SK-N-SH treated with all-trans-retinoic acid at 6 μM for 48 hours (cell line): ENCODE measurements at regions not wholly inside any gene's neighbourhood (a gene's known extent, or its start where the extent isn't known, plus 50 kb on each side); places are given as distances from the start of the nearest gene placed in this dataset.

ENCODE experiments used
- ATAC-seq: fragments of 200-7000 bp; cut with Tn5 transposase; 3 replicates; pipeline ENCODE4 v1.9.1; 2020; ENCODE audit warnings: mild to moderate bottlenecking, moderate library complexity
- BACH2 ChIP-seq: fragments of 250-450 bp; sonication (Bioruptor Pico); IDR thresholded peaks from 2 replicates; pipeline ENCODE4 v1.9.0; 2021; ENCODE audit warnings: mild to moderate bottlenecking, borderline replicate concordance
- CREB5 ChIP-seq: fragments of 250-450 bp; sonication (Bioruptor Pico); IDR thresholded peaks from 2 replicates; pipeline ENCODE4 v1.5.1; 2020; ENCODE audit warnings: low read depth, mild to moderate bottlenecking, moderate library complexity
- CSDC2 ChIP-seq: fragments of 250-450 bp; sonication (Bioruptor Pico); IDR thresholded peaks from 2 replicates; pipeline ENCODE4 v1.5.0; 2020; ENCODE audit warnings: mild to moderate bottlenecking, moderate library complexity
- ISL1 ChIP-seq: fragments of 250-450 bp; sonication (Bioruptor Pico); IDR thresholded peaks from 2 replicates; pipeline ENCODE4 v2.1.2; 2022; ENCODE audit warnings: mild to moderate bottlenecking, moderate library complexity
- OSR1 ChIP-seq: fragments of 250-450 bp; sonication (Bioruptor Pico); IDR thresholded peaks from 2 replicates; pipeline ENCODE4 v1.8.0; 2022; ENCODE audit warnings: moderate library complexity, mild to moderate bottlenecking, inconsistent platforms
- PPARA ChIP-seq: fragments of 250-450 bp; sonication (Bioruptor Pico); IDR thresholded peaks from 2 replicates; pipeline ENCODE4 v1.5.0; 2020; ENCODE audit warnings: mild to moderate bottlenecking, borderline replicate concordance
- RARB ChIP-seq: fragments of 250-450 bp; sonication (Bioruptor Pico); IDR thresholded peaks from 2 replicates; pipeline ENCODE4 v1.8.0; 2021; ENCODE audit warnings: mild to moderate bottlenecking, moderate library complexity
- SNAI2 ChIP-seq: fragments of 250-450 bp; sonication (Bioruptor Pico); IDR thresholded peaks from 2 replicates; pipeline ENCODE4 v1.5.0; 2020; ENCODE audit warnings: mild to moderate bottlenecking, moderate library complexity
- TCF4 ChIP-seq: fragments of 250-450 bp; sonication (Bioruptor Pico); IDR thresholded peaks from 2 replicates; pipeline ENCODE4 v1.8.0; 2021; ENCODE audit warnings: mild to moderate bottlenecking, moderate library complexity, borderline replicate concordance
- TOX ChIP-seq: fragments of 250-450 bp; sonication (Bioruptor Pico); IDR thresholded peaks from 2 replicates; pipeline ENCODE4 v1.8.0; 2021; ENCODE audit warnings: mild to moderate bottlenecking, moderate library complexity, borderline replicate concordance
- ZC3H10 ChIP-seq: fragments of 250-450 bp; sonication (Bioruptor Pico); IDR thresholded peaks from 2 replicates; pipeline ENCODE4 v1.5.1; 2021; ENCODE audit warnings: mild to moderate bottlenecking, moderate library complexity
- ZFP3 ChIP-seq: fragments of 250-450 bp; sonication (Bioruptor Pico); IDR thresholded peaks from 2 replicates; pipeline ENCODE4 v1.5.0; 2020; ENCODE audit warnings: mild to moderate bottlenecking, moderate library complexity
- ZFP30 ChIP-seq: fragments of 450-650 bp; formaldehyde crosslinking; IDR thresholded peaks from 2 replicates; pipeline ENCODE4 v1.5.0; 2022; ENCODE audit warnings: mild to moderate bottlenecking, moderate library complexity
- ZNF565 ChIP-seq: fragments of 450-650 bp; formaldehyde crosslinking; conservative IDR thresholded peaks from 2 replicates; pipeline ENCODE4 v1.5.0; 2020; ENCODE audit warnings: low read depth, mild to moderate bottlenecking, moderate library complexity
- ZNF70 ChIP-seq: fragments of 450-650 bp; formaldehyde crosslinking; IDR thresholded peaks from 2 replicates; pipeline ENCODE4 v1.5.0; 2020; ENCODE audit warnings: mild to moderate bottlenecking, moderate library complexity
- ZNF8 ChIP-seq: fragments of 450-650 bp; formaldehyde crosslinking; IDR thresholded peaks from 2 replicates; pipeline ENCODE4 v1.5.0; 2020; ENCODE audit warnings: mild to moderate bottlenecking, moderate library complexity
- TF ChIP-seq, protein P1 (sequence below): fragments of 250-450 bp; sonication (Bioruptor Pico); IDR thresholded peaks from 2 replicates; pipeline ENCODE4 v1.5.1; 2021; ENCODE audit warnings: mild to moderate bottlenecking, moderate library complexity
- TF ChIP-seq, protein P2 (sequence below): fragments of 250-450 bp; sonication (Bioruptor Pico); IDR thresholded peaks from 2 replicates; pipeline ENCODE4 v1.8.0; 2020; ENCODE audit warnings: mild to moderate bottlenecking, moderate library complexity, borderline replicate concordance
- TF ChIP-seq, protein P3 (sequence below): fragments of 250-450 bp; sonication (Bioruptor Pico); IDR thresholded peaks from 2 replicates; pipeline ENCODE4 v1.8.0; 2021; ENCODE audit warnings: low read depth, mild to moderate bottlenecking, moderate library complexity, borderline replicate concordance
- TF ChIP-seq, protein P4 (sequence below): fragments of 250-450 bp; sonication (Bioruptor Pico); IDR thresholded peaks from 2 replicates; pipeline ENCODE4 v1.5.0; 2020; ENCODE audit warnings: mild to moderate bottlenecking, moderate library complexity

DNA sequence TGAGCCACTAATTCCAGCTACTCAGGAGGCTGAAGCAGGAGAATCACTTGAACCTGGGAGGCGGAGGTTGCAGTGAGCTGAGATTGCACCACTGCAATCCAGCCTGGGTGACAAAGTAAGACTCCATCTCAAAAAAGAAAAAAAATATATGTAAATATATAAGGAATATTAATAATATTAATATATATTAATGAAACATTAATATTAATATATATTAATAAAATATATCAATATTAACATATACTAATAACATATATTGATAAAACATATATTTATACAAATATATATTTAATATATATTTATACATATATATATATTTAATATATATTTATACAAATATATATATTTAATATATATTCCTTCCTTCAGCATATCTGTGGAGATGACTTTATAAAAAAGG lies 338.0 kb downstream of the NPIPA8 start:
- TF ChIP-seq, protein P1, sequence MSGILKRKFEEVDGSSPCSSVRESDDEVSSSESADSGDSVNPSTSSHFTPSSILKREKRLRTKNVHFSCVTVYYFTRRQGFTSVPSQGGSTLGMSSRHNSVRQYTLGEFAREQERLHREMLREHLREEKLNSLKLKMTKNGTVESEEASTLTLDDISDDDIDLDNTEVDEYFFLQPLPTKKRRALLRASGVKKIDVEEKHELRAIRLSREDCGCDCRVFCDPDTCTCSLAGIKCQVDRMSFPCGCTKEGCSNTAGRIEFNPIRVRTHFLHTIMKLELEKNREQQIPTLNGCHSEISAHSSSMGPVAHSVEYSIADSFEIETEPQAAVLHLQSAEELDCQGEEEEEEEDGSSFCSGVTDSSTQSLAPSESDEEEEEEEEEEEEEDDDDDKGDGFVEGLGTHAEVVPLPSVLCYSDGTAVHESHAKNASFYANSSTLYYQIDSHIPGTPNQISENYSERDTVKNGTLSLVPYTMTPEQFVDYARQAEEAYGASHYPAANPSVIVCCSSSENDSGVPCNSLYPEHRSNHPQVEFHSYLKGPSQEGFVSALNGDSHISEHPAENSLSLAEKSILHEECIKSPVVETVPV (CRISPR knock-in tag) = no peak
- TF ChIP-seq CSDC2 (CRISPR knock-in tag) (no peak), ZC3H10 (CRISPR knock-in tag) (no peak), TCF4 (CRISPR knock-in tag) (no peak), TOX (no peak), RARB (CRISPR knock-in tag) (no peak), ISL1 (CRISPR knock-in tag) (no peak), ZNF70 (CRISPR knock-in tag) (no peak), OSR1 (no peak), PPARA (CRISPR knock-in tag) (no peak), SNAI2 (CRISPR knock-in tag) (no peak), ZFP30 (CRISPR knock-in tag) (no peak), BACH2 (CRISPR knock-in tag) (no peak), ZNF565 (CRISPR knock-in tag) (no peak)
- TF ChIP-seq, protein P2, sequence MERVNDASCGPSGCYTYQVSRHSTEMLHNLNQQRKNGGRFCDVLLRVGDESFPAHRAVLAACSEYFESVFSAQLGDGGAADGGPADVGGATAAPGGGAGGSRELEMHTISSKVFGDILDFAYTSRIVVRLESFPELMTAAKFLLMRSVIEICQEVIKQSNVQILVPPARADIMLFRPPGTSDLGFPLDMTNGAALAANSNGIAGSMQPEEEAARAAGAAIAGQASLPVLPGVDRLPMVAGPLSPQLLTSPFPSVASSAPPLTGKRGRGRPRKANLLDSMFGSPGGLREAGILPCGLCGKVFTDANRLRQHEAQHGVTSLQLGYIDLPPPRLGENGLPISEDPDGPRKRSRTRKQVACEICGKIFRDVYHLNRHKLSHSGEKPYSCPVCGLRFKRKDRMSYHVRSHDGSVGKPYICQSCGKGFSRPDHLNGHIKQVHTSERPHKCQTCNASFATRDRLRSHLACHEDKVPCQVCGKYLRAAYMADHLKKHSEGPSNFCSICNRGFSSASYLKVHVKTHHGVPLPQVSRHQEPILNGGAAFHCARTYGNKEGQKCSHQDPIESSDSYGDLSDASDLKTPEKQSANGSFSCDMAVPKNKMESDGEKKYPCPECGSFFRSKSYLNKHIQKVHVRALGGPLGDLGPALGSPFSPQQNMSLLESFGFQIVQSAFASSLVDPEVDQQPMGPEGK (CRISPR knock-in tag) = no peak
- TF ChIP-seq, protein P3, sequence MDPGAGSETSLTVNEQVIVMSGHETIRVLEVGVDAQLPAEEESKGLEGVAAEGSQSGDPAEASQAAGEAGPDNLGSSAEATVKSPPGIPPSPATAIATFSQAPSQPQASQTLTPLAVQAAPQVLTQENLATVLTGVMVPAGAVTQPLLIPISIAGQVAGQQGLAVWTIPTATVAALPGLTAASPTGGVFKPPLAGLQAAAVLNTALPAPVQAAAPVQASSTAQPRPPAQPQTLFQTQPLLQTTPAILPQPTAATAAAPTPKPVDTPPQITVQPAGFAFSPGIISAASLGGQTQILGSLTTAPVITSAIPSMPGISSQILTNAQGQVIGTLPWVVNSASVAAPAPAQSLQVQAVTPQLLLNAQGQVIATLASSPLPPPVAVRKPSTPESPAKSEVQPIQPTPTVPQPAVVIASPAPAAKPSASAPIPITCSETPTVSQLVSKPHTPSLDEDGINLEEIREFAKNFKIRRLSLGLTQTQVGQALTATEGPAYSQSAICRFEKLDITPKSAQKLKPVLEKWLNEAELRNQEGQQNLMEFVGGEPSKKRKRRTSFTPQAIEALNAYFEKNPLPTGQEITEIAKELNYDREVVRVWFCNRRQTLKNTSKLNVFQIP (CRISPR knock-in tag) = no peak
- TF ChIP-seq, protein P4, sequence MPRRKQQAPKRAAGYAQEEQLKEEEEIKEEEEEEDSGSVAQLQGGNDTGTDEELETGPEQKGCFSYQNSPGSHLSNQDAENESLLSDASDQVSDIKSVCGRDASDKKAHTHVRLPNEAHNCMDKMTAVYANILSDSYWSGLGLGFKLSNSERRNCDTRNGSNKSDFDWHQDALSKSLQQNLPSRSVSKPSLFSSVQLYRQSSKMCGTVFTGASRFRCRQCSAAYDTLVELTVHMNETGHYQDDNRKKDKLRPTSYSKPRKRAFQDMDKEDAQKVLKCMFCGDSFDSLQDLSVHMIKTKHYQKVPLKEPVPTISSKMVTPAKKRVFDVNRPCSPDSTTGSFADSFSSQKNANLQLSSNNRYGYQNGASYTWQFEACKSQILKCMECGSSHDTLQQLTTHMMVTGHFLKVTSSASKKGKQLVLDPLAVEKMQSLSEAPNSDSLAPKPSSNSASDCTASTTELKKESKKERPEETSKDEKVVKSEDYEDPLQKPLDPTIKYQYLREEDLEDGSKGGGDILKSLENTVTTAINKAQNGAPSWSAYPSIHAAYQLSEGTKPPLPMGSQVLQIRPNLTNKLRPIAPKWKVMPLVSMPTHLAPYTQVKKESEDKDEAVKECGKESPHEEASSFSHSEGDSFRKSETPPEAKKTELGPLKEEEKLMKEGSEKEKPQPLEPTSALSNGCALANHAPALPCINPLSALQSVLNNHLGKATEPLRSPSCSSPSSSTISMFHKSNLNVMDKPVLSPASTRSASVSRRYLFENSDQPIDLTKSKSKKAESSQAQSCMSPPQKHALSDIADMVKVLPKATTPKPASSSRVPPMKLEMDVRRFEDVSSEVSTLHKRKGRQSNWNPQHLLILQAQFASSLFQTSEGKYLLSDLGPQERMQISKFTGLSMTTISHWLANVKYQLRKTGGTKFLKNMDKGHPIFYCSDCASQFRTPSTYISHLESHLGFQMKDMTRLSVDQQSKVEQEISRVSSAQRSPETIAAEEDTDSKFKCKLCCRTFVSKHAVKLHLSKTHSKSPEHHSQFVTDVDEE (CRISPR knock-in tag) = no peak
- ATAC-seq = no peak

GRCh38 chr16:17994027-17994426 lies 342.5 kb downstream of the NPIPA8 start:
- ATAC-seq = no peak
- TF ChIP-seq ZNF8 (CRISPR knock-in tag) (no peak), CSDC2 (CRISPR knock-in tag) (no peak), ZFP3 (CRISPR knock-in tag) (no peak), SNAI2 (CRISPR knock-in tag) (no peak), CREB5 (CRISPR knock-in tag) (no peak), ZC3H10 (CRISPR knock-in tag) (no peak)
- TF ChIP-seq, protein P4 (CRISPR knock-in tag) = no peak
